ENCODE measurements at regions not wholly inside any gene's neighbourhood (a gene's known extent, or its start where the extent isn't known, plus 50 kb on each side); places are given as distances from the start of the nearest gene placed in this dataset.

- Histone ChIP-seq H4K5ac (ENCODE audit: insufficient read length, low read depth, low read length) (no peak overlapping the region), H2BK120ac (replicated peaks; ENCODE audit: low read depth, low read length) (no peak overlapping the region), H3K23ac (ENCODE audit: insufficient read length) (no peak overlapping the region), H3K36me3 (ENCODE audit: control insufficient read depth in 2 of 4, insufficient read depth in 4 of 4, low read length in 3 of 4) (no peaks in the 10 kb centered on the region), H2AK5ac (ENCODE audit: low read depth, low read length) (0 out of 2 replicates have a peak overlapping the region, but pooled peaks have one; percentile 24), H3K4me1 (replicated peaks in 1 of 4; ENCODE audit: control insufficient read depth in 3 of 4, insufficient read depth in 4 of 4, low read length in 3 of 4) (peaks cover 0 to 11% (median 8%) of the 10 kb centered on the region in 4 experiments; a peak in 6 of 7 replicates), H2BK15ac (ENCODE audit: low read length) (no peak overlapping the region), H3K27me3 (replicated peaks in 1 of 4; ENCODE audit: control insufficient read depth in 3 of 4, extremely low read depth in 1 of 4, insufficient read depth in 3 of 4, low read length in 3 of 4) (peaks cover 5 to 55% (median 43%) of the 10 kb centered on the region in 4 experiments), H3K4me2 (ENCODE audit: insufficient read depth in 1 of 2, low read depth in 2 of 2, low read length in 2 of 2) (peak overlapping the region; percentile 75 to 77), H3K14ac (ENCODE audit: insufficient read length) (no peak overlapping the region), H2BK20ac (ENCODE audit: low read length) (no peak overlapping the region), H3K9me3 (ENCODE audit: insufficient read depth in 2 of 2, low read depth in 1 of 2, low read length in 1 of 2) (no peaks in the 10 kb centered on the region), H3K9ac (replicated peaks in 1 of 4; ENCODE audit: extremely low read depth in 1 of 4, low read depth in 3 of 4, low read length in 3 of 4) (peak overlapping the region in 3 of 4 experiments; percentile 29 to 68 (median 60); a peak in 4 of 7 replicates), H4K91ac (replicated peaks; ENCODE audit: insufficient read length, low read length) (peak overlapping the region; percentile 54), H2AFZ (ENCODE audit: low read length) (no peak overlapping the region), H3K27ac (ENCODE audit: low read depth, low read length) (no peak overlapping the region), H3K79me1 (ENCODE audit: low read depth, low read length) (no peaks in the 10 kb centered on the region), H2BK12ac (ENCODE audit: low read depth, low read length) (peak overlapping the region; percentile 60; the same call in 1 of the 2 replicates), H3K23me2 (ENCODE audit: low read depth, low read length) (peaks cover 10% of the 10 kb centered on the region; the same call in 1 of the 2 replicates), H3K4ac (replicated peaks; ENCODE audit: insufficient read length, low read depth, low read length) (no peak overlapping the region), H3K4me3 (ENCODE audit: extremely low read depth in 1 of 4, insufficient read depth in 2 of 4, low read depth in 3 of 4, low read length in 4 of 4) (peak overlapping the region; percentile 25 to 64 (median 56); a peak in 5 of 8 replicates), H4K20me1 (replicated peaks in 1 of 2; ENCODE audit: control insufficient read depth in 1 of 2, insufficient read depth in 2 of 2, low read length in 2 of 2) (peaks cover 0 to 3% of the 10 kb centered on the region in 2 experiments), H3K79me2 (ENCODE audit: control insufficient read depth in 1 of 2, insufficient read depth in 2 of 2, low read length in 2 of 2) (no peaks in the 10 kb centered on the region), H3K56ac (replicated peaks; ENCODE audit: insufficient read length, low read depth, low read length) (no peak overlapping the region), H2BK5ac (ENCODE audit: low read depth, low read length) (peak overlapping the region; percentile 35; the same call in 1 of the 2 replicates), H3K18ac (ENCODE audit: extremely low read depth, low read length) (peak overlapping the region; percentile 60; the same call in 1 of the 2 replicates), H4K8ac (ENCODE audit: extremely low read depth, insufficient read depth, low read length) (peak overlapping the region; percentile 94; the same call in 1 of the 2 replicates)
- CTCF ChIA-PET (ENCODE audit: partially characterized antibody), result interaction anchor here (0.6 kb wide), 1 partner anchor 228 kb away, joined by 3 read pairs; no protein-coding TSS in a partner anchor
- DNase-seq (ENCODE audit: low read depth in 1 of 2, low spot score in 2 of 2), result peak in 1 of 2 experiments; percentile 51
- POLR2A ChIA-PET (ENCODE audit: partially characterized antibody), result no interaction called here
- WGBS, 2 experiments (ENCODE audit: extremely low coverage in 1 of 2, insufficient coverage in 1 of 2, insufficient read length in 1 of 2, insufficient replicate concordance in 2 of 2, low coverage in 1 of 2, low lambda C conversion rate in 2 of 2, missing lambda C conversion rate in 1 of 2), result 78% methylated on average over 28 of the region's 28 CpGs; no CpG with 5 or more reads in 1 of the 2 experiments
- FAIRE-seq, result no peak
- TF ChIP-seq SRF (IDR thresholded peaks at IDR 0.05; ENCODE audit: low read depth, low read length) (no peak), USF2 (IDR thresholded peaks at IDR 0.05; ENCODE audit: low read length) (no peak), CHD1 (IDR thresholded peaks at IDR 0.05; ENCODE audit: low read depth, low read length) (no peak), NANOG (IDR thresholded peaks at IDR 0.05; ENCODE audit: insufficient read depth, low read depth, low read length, poor library complexity, severe bottlenecking) (no peak), BRCA1 (IDR thresholded peaks at IDR 0.05; ENCODE audit: low read depth, low read length) (no peak), CHD2 (IDR thresholded peaks at IDR 0.05; ENCODE audit: low read length) (no peak), SIN3A (conservative IDR thresholded peaks at IDR 0.05 in 1 of 2, IDR thresholded peaks at IDR 0.05 in 1 of 2; ENCODE audit: low read depth in 1 of 2, low read length in 2 of 2) (no peak), RXRA (IDR thresholded peaks at IDR 0.05; ENCODE audit: insufficient read depth, low read depth, low read length) (no peak), MAFK (IDR thresholded peaks at IDR 0.05; ENCODE audit: low read depth, low read length) (no peak), POLR2A (IDR thresholded peaks at IDR 0.05; ENCODE audit: control extremely low read depth in 1 of 2, low read depth in 2 of 2, low read length in 2 of 2) (no peak), MAX (IDR thresholded peaks at IDR 0.05) (no peak), CBX5 (IDR thresholded peaks at IDR 0.05; ENCODE audit: low read depth, low read length) (no peak)
Observed at GRCh38 chr22:23520863-23521440, 59.1 kb downstream of the IGLL1 start.

Measured in H1 (cell line).